GM23338 (cell line): ENCODE measurements at regions not wholly inside any gene's neighbourhood (a gene's known extent, or its start where the extent isn't known, plus 50 kb on each side); places are given as distances from the start of the nearest gene placed in this dataset.

ENCODE experiments used
- ATAC-seq: fragments of 200-7000 bp; cut with Tn5 transposase; 3 replicates; pipeline ENCODE4 v1.9.1; 2020
- DNase-seq: peaks from one replicate; pipeline ENCODE4 v3.0.0-alpha.2; 2015; ENCODE audit warnings: low spot score
- H2AFZ ChIP-seq: fragments of 200-600 bp; sonication (generic); 2 replicates; pipeline ENCODE4 v1.8.0; 2016; ENCODE audit warnings: antibody characterized with exemption, mild to moderate bottlenecking, moderate library complexity
- H3F3A ChIP-seq: fragments of 200-600 bp; sonication (generic); replicated peaks from 2 replicates; pipeline ENCODE4 v1.8.0; 2017; ENCODE audit warnings: antibody characterized with exemption, mixed run types, low read depth
- H3K27ac ChIP-seq: fragments of 200-600 bp; sonication (generic); 2 replicates; pipeline ENCODE4 v1.6.1; 2016; ENCODE audit warnings: low read depth
- H3K27me3 ChIP-seq: fragments of 200-600 bp; sonication (generic); 2 replicates; pipeline ENCODE4 v1.8.0; 2016; ENCODE audit warnings: mild to moderate bottlenecking, mixed run types, moderate library complexity; ENCODE audit not compliant: insufficient read depth
- H3K36me3 ChIP-seq: fragments of 200-600 bp; sonication (generic); 2 replicates; pipeline ENCODE4 v1.8.0; 2016; ENCODE audit warnings: mild to moderate bottlenecking; ENCODE audit not compliant: insufficient read depth
- H3K4me1 ChIP-seq: fragments of 200-600 bp; sonication (generic); 2 replicates; pipeline ENCODE4 v1.8.0; 2016; ENCODE audit warnings: mild to moderate bottlenecking, moderate library complexity; ENCODE audit not compliant: insufficient read depth
- H3K4me2 ChIP-seq: fragments of 200-600 bp; sonication (generic); 2 replicates; pipeline ENCODE4 v1.7.1; 2017; ENCODE audit warnings: mixed run types
- H3K4me3 ChIP-seq: fragments of 200-600 bp; sonication (generic); 2 replicates; pipeline ENCODE4 v1.6.1; 2016; ENCODE audit warnings: mixed run types
- H3K79me2 ChIP-seq: fragments of 200-600 bp; sonication (generic); replicated peaks from 2 replicates; pipeline ENCODE4 v1.8.0; 2017; ENCODE audit warnings: mild to moderate bottlenecking; ENCODE audit not compliant: insufficient read depth
- H3K9me2 ChIP-seq: fragments of 200-600 bp; sonication (generic); 2 replicates; pipeline ENCODE4 v1.8.0; 2017; ENCODE audit not compliant: insufficient read depth
- H4K20me1 ChIP-seq: fragments of 200-600 bp; sonication (generic); replicated peaks from 2 replicates; pipeline ENCODE4 v1.8.0; 2017; ENCODE audit warnings: mild to moderate bottlenecking; ENCODE audit not compliant: insufficient read depth
- H3K27ac Mint-ChIP-seq: 2 replicates; pipeline ENCODE4 v1.8.0; 2020; ENCODE audit warnings: inconsistent platforms, mild to moderate bottlenecking, moderate library complexity, mixed read lengths
- H3K27me3 Mint-ChIP-seq: 3 replicates; pipeline ENCODE4 v1.8.0; 2022; ENCODE audit warnings: low read depth, mild to moderate bottlenecking, moderate library complexity, mixed read lengths, inconsistent platforms; ENCODE audit not compliant: insufficient read depth, poor library complexity
- H3K36me3 Mint-ChIP-seq: 3 replicates; pipeline ENCODE4 v1.8.0; 2021; ENCODE audit warnings: low read depth, mild to moderate bottlenecking, inconsistent platforms, moderate library complexity, mixed read lengths
- H3K4me1 Mint-ChIP-seq: 3 replicates; pipeline ENCODE4 v1.8.0; 2020; ENCODE audit warnings: mild to moderate bottlenecking, inconsistent platforms, mixed read lengths
- H3K4me3 Mint-ChIP-seq: 3 replicates; pipeline ENCODE4 v1.8.0; 2021; ENCODE audit warnings: moderate library complexity, mild to moderate bottlenecking, inconsistent platforms, mixed read lengths
- H3K9me3 Mint-ChIP-seq: 3 replicates; pipeline ENCODE4 v1.8.0; 2020; ENCODE audit warnings: moderate library complexity, mild to moderate bottlenecking, inconsistent platforms, mixed read lengths
- EZH2 ChIP-seq: fragments of 200-600 bp; sonication (generic); IDR thresholded peaks from one replicate; pipeline ENCODE4 v1.8.0; 2017; ENCODE audit warnings: antibody characterized with exemption, mild to moderate bottlenecking, low read depth; ENCODE audit not compliant: unreplicated experiment
- NANOG ChIP-seq: IDR thresholded peaks from 2 replicates; pipeline ENCODE4 v1.6.1; 2016; ENCODE audit warnings: antibody characterized with exemption, borderline replicate concordance
- ZNF114 ChIP-seq: fragments of 250-450 bp; sonication (Bioruptor Pico); IDR thresholded peaks from 2 replicates; pipeline ENCODE4 v1.5.0; 2020; ENCODE audit warnings: mild to moderate bottlenecking, moderate library complexity
- ZNF331 ChIP-seq: fragments of 250-450 bp; sonication (Bioruptor Pico); IDR thresholded peaks from 2 replicates; pipeline ENCODE4 v1.5.0; 2020; ENCODE audit warnings: low read depth, mild to moderate bottlenecking, moderate library complexity
- TF ChIP-seq, protein P1 (sequence below): IDR thresholded peaks from 2 replicates; pipeline ENCODE4 v1.6.1; 2016; ENCODE audit warnings: antibody characterized with exemption
- TF ChIP-seq, protein P2 (sequence below): IDR thresholded peaks from one replicate; pipeline ENCODE4 v1.6.1; 2018; ENCODE audit warnings: antibody characterized with exemption; ENCODE audit not compliant: unreplicated experiment
- TF ChIP-seq, protein P3 (sequence below): fragments of 250-450 bp; sonication (Bioruptor Pico); IDR thresholded peaks from 2 replicates; pipeline ENCODE4 v1.5.0; 2020; ENCODE audit warnings: mild to moderate bottlenecking, moderate library complexity

DNA sequence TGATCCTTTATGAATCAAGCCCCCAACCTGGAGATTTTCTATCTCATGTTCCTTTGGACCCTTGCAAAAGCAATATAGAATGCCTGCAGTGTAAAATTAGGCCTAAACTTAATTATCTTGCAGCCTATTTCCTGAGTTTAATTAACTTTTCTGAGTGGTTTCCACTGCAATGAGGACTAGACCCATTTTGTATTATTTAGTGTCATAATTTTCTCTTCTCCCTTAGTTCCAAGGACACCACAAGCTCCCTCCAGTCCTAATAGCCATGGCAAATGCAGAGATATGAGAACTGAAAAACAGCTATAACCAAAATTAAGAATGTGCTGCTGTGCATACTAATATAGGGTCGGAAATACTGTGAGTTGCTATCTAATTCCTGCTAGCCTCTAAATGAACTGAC lies 90.9 kb upstream of the GRAMD2B start:
- H3K4me1 Mint-ChIP-seq = peaks cover 9% of the 10 kb centered on the region; the same call in 2 of the 3 replicates
- Histone ChIP-seq H2AFZ (0 out of 2 replicates have a peak overlapping the region, but pooled peaks have one; percentile 16), H3K79me2 (no peaks in the 10 kb centered on the region), H3K4me3 (no peak overlapping the region), H3K4me2 (no peak overlapping the region), H4K20me1 (no peaks in the 10 kb centered on the region), H3K27me3 (no peaks in the 10 kb centered on the region), H3K27ac (no peak overlapping the region), H3K36me3 (no peaks in the 10 kb centered on the region), H3F3A (no peaks in the 10 kb centered on the region), H3K9me2 (no peaks in the 10 kb centered on the region), H3K4me1 (peaks cover 7% of the 10 kb centered on the region; the same call in 1 of the 2 replicates)
- no peaks in the 10 kb centered on the region for H3K27me3 Mint-ChIP-seq
- no peak overlapping the region for H3K27ac Mint-ChIP-seq
- no peaks in the 10 kb centered on the region for H3K36me3 Mint-ChIP-seq
- DNase-seq (no peak), ATAC-seq (no peak)
- TF ChIP-seq ZNF331 (CRISPR knock-in tag) (no peak), ZNF114 (CRISPR knock-in tag) (no peak), EZH2 (no peak), NANOG (no peak)
- TF ChIP-seq, protein P1, sequence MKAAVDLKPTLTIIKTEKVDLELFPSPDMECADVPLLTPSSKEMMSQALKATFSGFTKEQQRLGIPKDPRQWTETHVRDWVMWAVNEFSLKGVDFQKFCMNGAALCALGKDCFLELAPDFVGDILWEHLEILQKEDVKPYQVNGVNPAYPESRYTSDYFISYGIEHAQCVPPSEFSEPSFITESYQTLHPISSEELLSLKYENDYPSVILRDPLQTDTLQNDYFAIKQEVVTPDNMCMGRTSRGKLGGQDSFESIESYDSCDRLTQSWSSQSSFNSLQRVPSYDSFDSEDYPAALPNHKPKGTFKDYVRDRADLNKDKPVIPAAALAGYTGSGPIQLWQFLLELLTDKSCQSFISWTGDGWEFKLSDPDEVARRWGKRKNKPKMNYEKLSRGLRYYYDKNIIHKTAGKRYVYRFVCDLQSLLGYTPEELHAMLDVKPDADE = no peak
- TF ChIP-seq, protein P2, sequence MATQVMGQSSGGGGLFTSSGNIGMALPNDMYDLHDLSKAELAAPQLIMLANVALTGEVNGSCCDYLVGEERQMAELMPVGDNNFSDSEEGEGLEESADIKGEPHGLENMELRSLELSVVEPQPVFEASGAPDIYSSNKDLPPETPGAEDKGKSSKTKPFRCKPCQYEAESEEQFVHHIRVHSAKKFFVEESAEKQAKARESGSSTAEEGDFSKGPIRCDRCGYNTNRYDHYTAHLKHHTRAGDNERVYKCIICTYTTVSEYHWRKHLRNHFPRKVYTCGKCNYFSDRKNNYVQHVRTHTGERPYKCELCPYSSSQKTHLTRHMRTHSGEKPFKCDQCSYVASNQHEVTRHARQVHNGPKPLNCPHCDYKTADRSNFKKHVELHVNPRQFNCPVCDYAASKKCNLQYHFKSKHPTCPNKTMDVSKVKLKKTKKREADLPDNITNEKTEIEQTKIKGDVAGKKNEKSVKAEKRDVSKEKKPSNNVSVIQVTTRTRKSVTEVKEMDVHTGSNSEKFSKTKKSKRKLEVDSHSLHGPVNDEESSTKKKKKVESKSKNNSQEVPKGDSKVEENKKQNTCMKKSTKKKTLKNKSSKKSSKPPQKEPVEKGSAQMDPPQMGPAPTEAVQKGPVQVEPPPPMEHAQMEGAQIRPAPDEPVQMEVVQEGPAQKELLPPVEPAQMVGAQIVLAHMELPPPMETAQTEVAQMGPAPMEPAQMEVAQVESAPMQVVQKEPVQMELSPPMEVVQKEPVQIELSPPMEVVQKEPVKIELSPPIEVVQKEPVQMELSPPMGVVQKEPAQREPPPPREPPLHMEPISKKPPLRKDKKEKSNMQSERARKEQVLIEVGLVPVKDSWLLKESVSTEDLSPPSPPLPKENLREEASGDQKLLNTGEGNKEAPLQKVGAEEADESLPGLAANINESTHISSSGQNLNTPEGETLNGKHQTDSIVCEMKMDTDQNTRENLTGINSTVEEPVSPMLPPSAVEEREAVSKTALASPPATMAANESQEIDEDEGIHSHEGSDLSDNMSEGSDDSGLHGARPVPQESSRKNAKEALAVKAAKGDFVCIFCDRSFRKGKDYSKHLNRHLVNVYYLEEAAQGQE = no peak
- TF ChIP-seq, protein P3, sequence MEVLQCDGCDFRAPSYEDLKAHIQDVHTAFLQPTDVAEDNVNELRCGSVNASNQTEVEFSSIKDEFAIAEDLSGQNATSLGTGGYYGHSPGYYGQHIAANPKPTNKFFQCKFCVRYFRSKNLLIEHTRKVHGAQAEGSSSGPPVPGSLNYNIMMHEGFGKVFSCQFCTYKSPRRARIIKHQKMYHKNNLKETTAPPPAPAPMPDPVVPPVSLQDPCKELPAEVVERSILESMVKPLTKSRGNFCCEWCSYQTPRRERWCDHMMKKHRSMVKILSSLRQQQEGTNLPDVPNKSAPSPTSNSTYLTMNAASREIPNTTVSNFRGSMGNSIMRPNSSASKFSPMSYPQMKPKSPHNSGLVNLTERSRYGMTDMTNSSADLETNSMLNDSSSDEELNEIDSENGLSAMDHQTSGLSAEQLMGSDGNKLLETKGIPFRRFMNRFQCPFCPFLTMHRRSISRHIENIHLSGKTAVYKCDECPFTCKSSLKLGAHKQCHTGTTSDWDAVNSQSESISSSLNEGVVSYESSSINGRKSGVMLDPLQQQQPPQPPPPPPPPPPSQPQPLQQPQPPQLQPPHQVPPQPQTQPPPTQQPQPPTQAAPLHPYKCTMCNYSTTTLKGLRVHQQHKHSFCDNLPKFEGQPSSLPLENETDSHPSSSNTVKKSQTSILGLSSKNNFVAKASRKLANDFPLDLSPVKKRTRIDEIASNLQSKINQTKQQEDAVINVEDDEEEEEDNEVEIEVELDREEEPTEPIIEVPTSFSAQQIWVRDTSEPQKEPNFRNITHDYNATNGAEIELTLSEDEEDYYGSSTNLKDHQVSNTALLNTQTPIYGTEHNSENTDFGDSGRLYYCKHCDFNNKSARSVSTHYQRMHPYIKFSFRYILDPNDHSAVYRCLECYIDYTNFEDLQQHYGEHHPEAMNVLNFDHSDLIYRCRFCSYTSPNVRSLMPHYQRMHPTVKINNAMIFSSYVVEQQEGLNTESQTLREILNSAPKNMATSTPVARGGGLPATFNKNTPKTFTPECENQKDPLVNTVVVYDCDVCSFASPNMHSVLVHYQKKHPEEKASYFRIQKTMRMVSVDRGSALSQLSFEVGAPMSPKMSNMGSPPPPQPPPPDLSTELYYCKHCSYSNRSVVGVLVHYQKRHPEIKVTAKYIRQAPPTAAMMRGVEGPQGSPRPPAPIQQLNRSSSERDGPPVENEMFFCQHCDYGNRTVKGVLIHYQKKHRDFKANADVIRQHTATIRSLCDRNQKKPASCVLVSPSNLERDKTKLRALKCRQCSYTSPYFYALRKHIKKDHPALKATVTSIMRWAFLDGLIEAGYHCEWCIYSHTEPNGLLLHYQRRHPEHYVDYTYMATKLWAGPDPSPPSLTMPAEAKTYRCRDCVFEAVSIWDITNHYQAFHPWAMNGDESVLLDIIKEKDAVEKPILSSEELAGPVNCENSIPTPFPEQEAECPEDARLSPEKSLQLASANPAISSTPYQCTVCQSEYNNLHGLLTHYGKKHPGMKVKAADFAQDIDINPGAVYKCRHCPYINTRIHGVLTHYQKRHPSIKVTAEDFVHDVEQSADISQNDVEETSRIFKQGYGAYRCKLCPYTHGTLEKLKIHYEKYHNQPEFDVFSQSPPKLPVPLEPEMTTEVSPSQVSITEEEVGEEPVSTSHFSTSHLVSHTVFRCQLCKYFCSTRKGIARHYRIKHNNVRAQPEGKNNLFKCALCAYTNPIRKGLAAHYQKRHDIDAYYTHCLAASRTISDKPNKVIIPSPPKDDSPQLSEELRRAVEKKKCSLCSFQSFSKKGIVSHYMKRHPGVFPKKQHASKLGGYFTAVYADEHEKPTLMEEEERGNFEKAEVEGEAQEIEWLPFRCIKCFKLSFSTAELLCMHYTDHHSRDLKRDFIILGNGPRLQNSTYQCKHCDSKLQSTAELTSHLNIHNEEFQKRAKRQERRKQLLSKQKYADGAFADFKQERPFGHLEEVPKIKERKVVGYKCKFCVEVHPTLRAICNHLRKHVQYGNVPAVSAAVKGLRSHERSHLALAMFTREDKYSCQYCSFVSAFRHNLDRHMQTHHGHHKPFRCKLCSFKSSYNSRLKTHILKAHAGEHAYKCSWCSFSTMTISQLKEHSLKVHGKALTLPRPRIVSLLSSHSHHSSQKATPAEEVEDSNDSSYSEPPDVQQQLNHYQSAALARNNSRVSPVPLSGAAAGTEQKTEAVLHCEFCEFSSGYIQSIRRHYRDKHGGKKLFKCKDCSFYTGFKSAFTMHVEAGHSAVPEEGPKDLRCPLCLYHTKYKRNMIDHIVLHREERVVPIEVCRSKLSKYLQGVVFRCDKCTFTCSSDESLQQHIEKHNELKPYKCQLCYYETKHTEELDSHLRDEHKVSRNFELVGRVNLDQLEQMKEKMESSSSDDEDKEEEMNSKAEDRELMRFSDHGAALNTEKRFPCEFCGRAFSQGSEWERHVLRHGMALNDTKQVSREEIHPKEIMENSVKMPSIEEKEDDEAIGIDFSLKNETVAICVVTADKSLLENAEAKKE (CRISPR knock-in tag) = no peak
- H3K4me3 Mint-ChIP-seq = no peak overlapping the region
- H3K9me3 Mint-ChIP-seq = no peaks in the 10 kb centered on the region
